ENCODE measurements at regions not wholly inside any gene's neighbourhood (a gene's known extent, or its start where the extent isn't known, plus 50 kb on each side); places are given as distances from the start of the nearest gene placed in this dataset.

GRCh38 chr14:87852107-87852506 is 140.9 kb downstream of the GALC start:
- TF ChIP-seq CTCF (IDR thresholded peaks at IDR 0.05; ENCODE audit: insufficient read depth, low read depth, low read length) (no peak), EZH2 (IDR thresholded peaks at IDR 0.05; ENCODE audit: insufficient read depth, low read length) (no peak)
